Osteocyte (in vitro differentiated cells): ENCODE measurements at regions not wholly inside any gene's neighbourhood (a gene's known extent, or its start where the extent isn't known, plus 50 kb on each side); places are given as distances from the start of the nearest gene placed in this dataset.
A peak's percentile ranks its signal among the peaks of the same experiment; 100 is the strongest.

Experiments
- DNase-seq: peaks from one replicate; pipeline ENCODE4 v3.0.0; 2021; ENCODE audit warnings: mixed read lengths; ENCODE audit not compliant: unreplicated experiment; ENCODE audit errors: extremely low spot score
- H3K27ac Mint-ChIP-seq: one replicate; pipeline ENCODE4 v1.8.0; 2021; ENCODE audit warnings: mild to moderate bottlenecking, mixed read lengths; ENCODE audit not compliant: unreplicated experiment
- H3K27me3 Mint-ChIP-seq: one replicate; pipeline ENCODE4 v1.8.0; 2021; ENCODE audit warnings: mixed read lengths; ENCODE audit not compliant: unreplicated experiment
- H3K36me3 Mint-ChIP-seq: one replicate; pipeline ENCODE4 v1.8.0; 2021; ENCODE audit warnings: mixed read lengths; ENCODE audit not compliant: unreplicated experiment
- H3K4me1 Mint-ChIP-seq: one replicate; pipeline ENCODE4 v1.8.0; 2021; ENCODE audit warnings: mixed read lengths; ENCODE audit not compliant: unreplicated experiment
- H3K4me3 Mint-ChIP-seq: one replicate; pipeline ENCODE4 v1.8.0; 2021; ENCODE audit warnings: mild to moderate bottlenecking, moderate library complexity, mixed read lengths; ENCODE audit not compliant: unreplicated experiment
- H3K9me3 Mint-ChIP-seq: one replicate; pipeline ENCODE4 v1.8.0; 2021; ENCODE audit warnings: mixed read lengths; ENCODE audit not compliant: unreplicated experiment
- CTCF ChIP-seq: fragments of 200-600 bp; sonication (generic); IDR thresholded peaks from 2 replicates; pipeline ENCODE4 v1.5.0; 2021; ENCODE audit warnings: antibody characterized with exemption, mild to moderate bottlenecking, moderate library complexity

GRCh38 chr10:63767138-63767801 is 246.1 kb downstream of the REEP3 start:
- Mint-ChIP-seq H3K4me3 (peak overlapping the region; percentile 47), H3K27me3 (no peaks in the 10 kb centered on the region), H3K9me3 (no peaks in the 10 kb centered on the region), H3K4me1 (peaks cover 40% of the 10 kb centered on the region), H3K27ac (peak overlapping the region; percentile 97), H3K36me3 (peaks cover 2% of the 10 kb centered on the region)
- peak; percentile 63 for TF ChIP-seq CTCF
- DNase-seq = no peak

GRCh38 chr10:63769367-63769766 is 248.2 kb downstream of the REEP3 start:
- Mint-ChIP-seq H3K27me3 (peaks cover 6% of the 10 kb centered on the region), H3K36me3 (peaks cover 2% of the 10 kb centered on the region), H3K9me3 (no peaks in the 10 kb centered on the region)

GRCh38 chr10:63770523-63770922 is 249.3 kb downstream of the REEP3 start:
- no peaks in the 10 kb centered on the region for H3K9me3 Mint-ChIP-seq
- H3K27me3 Mint-ChIP-seq = peaks cover 8% of the 10 kb centered on the region
- H3K4me1 Mint-ChIP-seq = peaks cover 49% of the 10 kb centered on the region
- no peak overlapping the region for H3K4me3 Mint-ChIP-seq
- no peak overlapping the region for H3K27ac Mint-ChIP-seq
- no peak for DNase-seq
- peaks cover 2% of the 10 kb centered on the region for H3K36me3 Mint-ChIP-seq
- TF ChIP-seq CTCF = no peak

More at GRCh38 chr10:63769367-63769766, 248.2 kb downstream of the REEP3 start:
- TF ChIP-seq CTCF = no peak
- DNase-seq = no peak
- Mint-ChIP-seq H3K4me3 (no peak overlapping the region), H3K27ac (no peak overlapping the region), H3K4me1 (peaks cover 54% of the 10 kb centered on the region)

- H3K9me3 Mint-ChIP-seq = no peaks in the 10 kb centered on the region
- no peak for DNase-seq
- peaks cover 18% of the 10 kb centered on the region for H3K27me3 Mint-ChIP-seq
- TF ChIP-seq CTCF = no peak
- H3K36me3 Mint-ChIP-seq = peaks cover 2% of the 10 kb centered on the region
- H3K4me1 Mint-ChIP-seq = peaks cover 32% of the 10 kb centered on the region
- peak overlapping the region; percentile 33 for H3K27ac Mint-ChIP-seq
- no peak overlapping the region for H3K4me3 Mint-ChIP-seq
These were observed 251.3 kb downstream of the REEP3 start for GRCh38 chr10:63772491-63772890.

- no peak for TF ChIP-seq CTCF
- Mint-ChIP-seq H3K4me1 (peaks cover 26% of the 10 kb centered on the region), H3K27ac (no peak overlapping the region), H3K36me3 (peaks cover 2% of the 10 kb centered on the region), H3K9me3 (no peaks in the 10 kb centered on the region), H3K27me3 (peaks cover 18% of the 10 kb centered on the region), H3K4me3 (no peak overlapping the region)
- no peak for DNase-seq
These were observed 251.9 kb downstream of the REEP3 start for GRCh38 chr10:63773106-63773505.
